ENCODE measurements at regions not wholly inside any gene's neighbourhood (a gene's known extent, or its start where the extent isn't known, plus 50 kb on each side); places are given as distances from the start of the nearest gene placed in this dataset.

DNA sequence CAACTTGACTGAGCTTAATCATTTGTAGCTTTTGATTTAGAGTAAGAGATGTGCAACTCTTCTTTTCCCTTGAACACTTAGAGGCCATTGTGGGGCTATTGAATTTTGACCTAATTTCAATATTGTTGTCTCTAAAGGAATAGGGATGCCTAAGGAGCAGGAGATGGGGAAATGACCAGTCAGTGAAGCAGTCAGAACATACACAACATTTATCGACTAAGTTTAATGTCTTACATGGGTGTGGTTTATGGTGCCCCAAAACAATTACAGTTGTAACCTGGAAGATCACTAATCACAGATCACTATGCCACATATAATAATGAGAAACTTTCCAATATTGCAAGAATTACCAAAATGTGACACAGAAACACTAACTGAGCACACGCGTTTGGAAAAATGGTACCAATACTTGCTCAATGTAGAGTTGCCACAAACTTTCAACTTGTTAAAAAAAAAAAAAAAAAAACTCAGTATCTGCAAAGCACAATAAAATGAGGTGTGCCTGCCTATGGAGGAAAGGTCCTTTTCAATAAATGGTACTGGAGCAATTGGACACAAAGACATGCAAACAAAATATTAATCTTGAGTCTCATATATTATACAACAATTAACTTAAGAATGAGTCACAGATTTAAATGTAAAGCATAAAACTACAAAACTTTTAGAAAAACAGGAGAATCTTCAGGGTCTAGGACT lies 189.6 kb upstream of the RAD23B start:
- TF ChIP-seq, protein P1, sequence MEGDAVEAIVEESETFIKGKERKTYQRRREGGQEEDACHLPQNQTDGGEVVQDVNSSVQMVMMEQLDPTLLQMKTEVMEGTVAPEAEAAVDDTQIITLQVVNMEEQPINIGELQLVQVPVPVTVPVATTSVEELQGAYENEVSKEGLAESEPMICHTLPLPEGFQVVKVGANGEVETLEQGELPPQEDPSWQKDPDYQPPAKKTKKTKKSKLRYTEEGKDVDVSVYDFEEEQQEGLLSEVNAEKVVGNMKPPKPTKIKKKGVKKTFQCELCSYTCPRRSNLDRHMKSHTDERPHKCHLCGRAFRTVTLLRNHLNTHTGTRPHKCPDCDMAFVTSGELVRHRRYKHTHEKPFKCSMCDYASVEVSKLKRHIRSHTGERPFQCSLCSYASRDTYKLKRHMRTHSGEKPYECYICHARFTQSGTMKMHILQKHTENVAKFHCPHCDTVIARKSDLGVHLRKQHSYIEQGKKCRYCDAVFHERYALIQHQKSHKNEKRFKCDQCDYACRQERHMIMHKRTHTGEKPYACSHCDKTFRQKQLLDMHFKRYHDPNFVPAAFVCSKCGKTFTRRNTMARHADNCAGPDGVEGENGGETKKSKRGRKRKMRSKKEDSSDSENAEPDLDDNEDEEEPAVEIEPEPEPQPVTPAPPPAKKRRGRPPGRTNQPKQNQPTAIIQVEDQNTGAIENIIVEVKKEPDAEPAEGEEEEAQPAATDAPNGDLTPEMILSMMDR (IDR thresholded peaks at IDR 0.05), result no peak
- Histone ChIP-seq H3K27ac (peak overlapping the region; percentile 13), H3K36me3 (no peaks in the 10 kb centered on the region), H3K27me3 (no peaks in the 10 kb centered on the region), H3K4me1 (no peaks in the 10 kb centered on the region), H3K9me3 (no peaks in the 10 kb centered on the region), H3K9ac (ENCODE audit: low read depth in 2 of 2, low read length in 2 of 2) (no peak overlapping the region), H3K4me3 (no peak overlapping the region)
- no peak for DNase-seq
- intact Hi-C loops (cut with DNase I), result no loop called here

DNA sequence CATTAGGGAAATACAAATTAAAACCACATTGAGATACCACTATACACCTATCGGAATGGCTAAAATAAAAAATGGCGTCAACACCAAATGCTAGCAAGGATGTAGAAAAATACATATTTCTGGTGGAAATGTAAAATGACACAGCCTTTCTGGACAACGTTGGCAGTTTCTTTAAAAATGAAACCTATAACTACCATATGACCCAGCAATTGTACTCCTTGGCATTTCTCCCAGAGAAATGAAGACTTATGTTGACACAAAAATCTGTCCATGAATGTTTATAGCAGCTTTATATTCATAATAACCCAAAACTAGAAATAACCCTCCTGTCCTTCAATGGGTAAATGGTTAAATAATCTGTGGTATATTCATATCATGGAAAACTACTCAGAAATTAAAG lies 188.7 kb upstream of the RAD23B start:
- Histone ChIP-seq H3K27ac (peak overlapping the region; percentile 13), H3K9ac (ENCODE audit: low read depth in 2 of 2, low read length in 2 of 2) (no peak overlapping the region), H3K4me3 (no peak overlapping the region), H3K27me3 (no peaks in the 10 kb centered on the region), H3K4me1 (no peaks in the 10 kb centered on the region), H3K36me3 (no peaks in the 10 kb centered on the region), H3K9me3 (no peaks in the 10 kb centered on the region)
- intact Hi-C loops (cut with DNase I), result no loop called here
- no peak for DNase-seq
- TF ChIP-seq, protein P1 (IDR thresholded peaks at IDR 0.05), result no peak

DNA sequence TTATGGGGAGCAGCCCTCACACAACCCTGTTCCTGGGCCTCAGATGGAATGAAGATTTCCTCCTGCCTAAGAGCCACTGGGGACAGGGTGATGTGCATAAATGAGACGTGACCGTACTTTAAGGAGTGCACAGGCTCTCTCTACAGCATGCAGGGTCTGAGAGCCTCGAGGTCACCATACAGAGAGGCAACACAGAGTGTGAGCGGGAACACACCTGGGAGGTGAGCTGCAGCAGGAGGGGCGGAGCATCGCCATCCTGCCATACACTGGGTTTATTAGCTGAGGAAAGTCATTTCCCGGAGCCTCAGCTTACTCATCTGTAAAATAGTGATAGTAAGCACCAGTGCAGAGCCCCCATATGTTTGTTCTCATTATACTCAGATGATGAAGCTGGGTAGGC lies 182.5 kb upstream of the RAD23B start:
- intact Hi-C loops (cut with DNase I), result no loop called here
- no peak for DNase-seq
- Histone ChIP-seq H3K9me3 (no peaks in the 10 kb centered on the region), H3K4me1 (no peaks in the 10 kb centered on the region), H3K4me3 (no peak overlapping the region), H3K27ac (no peak overlapping the region), H3K9ac (ENCODE audit: low read depth in 2 of 2, low read length in 2 of 2) (no peak overlapping the region), H3K27me3 (no peaks in the 10 kb centered on the region), H3K36me3 (no peaks in the 10 kb centered on the region)
- TF ChIP-seq, protein P1 (IDR thresholded peaks at IDR 0.05), result no peak

DNA sequence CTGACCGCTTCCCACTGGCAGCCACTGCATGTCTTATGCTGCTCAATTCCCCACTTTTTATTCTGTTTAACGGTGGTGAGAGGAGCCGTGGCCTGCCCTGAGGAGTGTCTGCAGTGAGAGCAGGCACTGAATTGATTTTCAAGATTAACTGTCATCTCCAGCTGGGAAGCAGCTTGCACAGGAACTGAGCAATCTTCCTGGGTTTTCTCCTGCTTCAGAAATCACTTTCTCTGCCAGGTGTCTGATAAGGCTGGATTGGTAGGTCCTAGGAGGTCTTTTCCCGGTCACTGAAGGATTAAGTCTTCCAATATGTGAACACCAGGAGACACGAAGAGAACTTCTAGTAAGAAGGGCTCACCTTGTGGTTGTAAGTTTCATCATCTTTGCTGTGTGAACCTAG lies 181.1 kb upstream of the RAD23B start:
- no peak overlapping the region for H3K4me3 ChIP-seq
- no peak overlapping the region for H3K27ac ChIP-seq
- no peak overlapping the region for H3K9ac ChIP-seq (ENCODE audit: low read depth in 2 of 2, low read length in 2 of 2)
- TF ChIP-seq, protein P1 (IDR thresholded peaks at IDR 0.05), result no peak
- no peaks in the 10 kb centered on the region for H3K9me3 ChIP-seq
- intact Hi-C loops (cut with DNase I), result no loop called here
- DNase-seq, result no peak
- H3K4me1 ChIP-seq, result no peaks in the 10 kb centered on the region
- no peaks in the 10 kb centered on the region for H3K27me3 ChIP-seq
- no peaks in the 10 kb centered on the region for H3K36me3 ChIP-seq

DNA sequence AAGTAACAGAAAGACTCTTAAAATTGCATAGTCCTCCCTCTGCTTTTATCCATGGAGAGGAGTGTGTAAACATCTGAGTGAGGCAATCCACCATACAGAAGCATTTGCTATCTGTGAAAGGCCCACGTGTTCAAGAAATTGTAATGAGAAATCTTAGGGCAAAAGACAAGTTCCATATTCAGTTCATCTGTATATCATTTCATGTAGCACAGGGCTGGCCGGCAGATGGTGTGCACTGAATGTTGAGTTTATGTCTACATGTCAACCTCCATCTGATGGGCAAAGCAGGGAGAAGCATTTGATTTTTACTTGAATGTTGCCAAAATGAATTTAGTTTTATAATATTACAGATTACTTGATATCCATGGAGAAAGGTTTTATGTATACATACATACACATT lies 179.5 kb upstream of the RAD23B start:
- no peaks in the 10 kb centered on the region for H3K27me3 ChIP-seq
- no peak overlapping the region for H3K4me3 ChIP-seq
- TF ChIP-seq, protein P1 (IDR thresholded peaks at IDR 0.05), result no peak
- no peaks in the 10 kb centered on the region for H3K4me1 ChIP-seq
- no peak for DNase-seq
- H3K36me3 ChIP-seq, result no peaks in the 10 kb centered on the region
- H3K9ac ChIP-seq (ENCODE audit: low read depth in 2 of 2, low read length in 2 of 2), result no peak overlapping the region
- H3K27ac ChIP-seq, result no peak overlapping the region
- intact Hi-C loops (cut with DNase I), result no loop called here
- H3K9me3 ChIP-seq, result no peaks in the 10 kb centered on the region
